ENCODE measurements at regions not wholly inside any gene's neighbourhood (a gene's known extent, or its start where the extent isn't known, plus 50 kb on each side); places are given as distances from the start of the nearest gene placed in this dataset.
"Not testable (repeated sequence)": the region's sequence is repeated elsewhere in the genome, so short reads cannot be mapped to it uniquely, and the experiment has no call there.

DNA sequence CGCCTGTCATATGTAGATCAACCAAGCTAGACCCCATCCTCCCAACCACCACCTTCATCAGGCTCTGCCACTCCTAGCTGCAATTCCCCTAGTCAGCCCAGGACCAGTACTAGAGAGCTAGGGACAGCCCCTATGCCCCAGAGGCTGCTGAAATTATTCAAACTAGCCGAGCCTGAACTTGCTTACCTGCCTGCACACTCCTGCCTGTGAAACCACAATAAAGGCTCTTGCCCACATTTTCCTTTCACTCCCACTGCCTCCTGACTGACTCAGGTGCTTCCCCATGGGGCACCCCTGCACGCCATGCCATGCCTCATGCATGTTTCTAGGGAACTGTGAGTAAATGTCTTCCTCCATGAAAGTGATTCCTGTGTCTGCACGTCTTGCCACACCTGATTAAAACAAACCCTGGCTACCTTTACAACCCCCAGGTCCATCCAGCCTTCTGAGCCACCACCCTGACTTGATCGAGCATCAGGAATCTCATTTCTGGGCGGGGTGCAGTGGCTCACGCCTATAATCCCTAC lies 66.5 kb upstream of the IER3 start:
- no peak for FAIRE-seq
- DNase-seq (ENCODE audit: low spot score in 2 of 2), result no peak

DNA sequence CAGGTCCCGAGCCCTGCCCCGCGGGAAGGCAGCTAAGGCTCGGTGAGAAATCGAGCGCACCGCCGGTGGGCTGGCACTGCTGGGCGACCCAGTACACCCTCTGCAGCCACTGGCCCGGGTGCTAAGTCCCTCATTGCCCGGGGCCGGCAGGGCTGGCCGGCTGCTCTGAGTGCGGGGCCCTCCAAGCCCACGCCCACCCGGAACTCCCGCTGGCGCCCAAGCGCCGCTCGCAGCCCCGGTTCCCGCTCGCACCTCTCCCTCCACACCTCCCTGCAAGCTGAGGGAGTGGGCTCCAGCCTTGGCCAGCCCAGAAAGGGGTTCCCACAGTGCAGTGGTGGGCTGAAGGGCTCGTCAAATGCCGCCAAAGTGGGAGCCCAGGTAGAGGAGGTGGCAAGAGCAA lies 63.2 kb upstream of the IER3 start:
- DNase-seq (ENCODE audit: low spot score in 2 of 2); FAIRE-seq: not testable (repeated sequence)

GRCh38 chr6:30806581-30807183 lies 62.3 kb upstream of the IER3 start:
- FAIRE-seq (no peak), DNase-seq (ENCODE audit: low spot score in 2 of 2) (no peak)

DNA sequence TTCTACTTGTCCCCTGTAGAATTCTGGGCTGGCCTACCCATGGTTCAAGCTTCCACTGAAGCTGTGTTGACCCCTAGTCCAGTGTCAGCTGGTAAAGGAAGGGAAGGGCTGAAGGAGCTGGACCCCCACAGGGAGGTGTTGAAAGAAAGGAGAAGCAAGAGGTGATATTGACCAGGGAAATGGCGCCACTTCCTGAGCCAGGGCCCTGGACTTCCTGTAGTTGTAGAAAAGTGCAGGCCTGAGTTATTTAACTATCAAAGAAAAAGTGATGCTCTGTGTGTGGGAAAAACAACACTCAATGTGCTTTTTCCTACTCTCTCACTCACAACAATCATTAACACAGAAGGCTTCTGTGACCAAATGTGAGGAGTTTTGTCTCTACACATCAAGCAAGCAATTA lies 60.0 kb upstream of the IER3 start:
- FAIRE-seq (no peak), DNase-seq (ENCODE audit: low spot score in 2 of 2) (no peak)

DNA sequence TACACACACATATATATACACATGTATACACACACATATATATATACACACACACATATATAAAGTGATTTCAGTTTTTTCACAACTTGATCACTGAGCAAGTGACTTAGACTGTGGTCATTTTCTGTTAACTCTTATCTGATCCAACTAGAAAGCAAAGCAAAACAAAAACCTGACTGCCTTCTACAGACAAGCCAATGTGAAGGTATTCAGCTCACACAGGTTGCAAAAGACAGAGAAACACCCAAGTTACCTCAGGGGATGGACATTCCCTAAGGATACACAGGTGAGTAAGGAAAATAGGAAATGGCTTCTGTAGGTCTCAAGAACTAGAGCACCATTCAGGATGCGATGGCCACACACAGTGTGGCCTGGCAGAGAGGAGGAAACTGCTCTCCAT lies 58.4 kb upstream of the IER3 start:
- DNase-seq (ENCODE audit: low spot score in 2 of 2) (no peak), FAIRE-seq (no peak)

- DNase-seq (ENCODE audit: low spot score in 2 of 2) (no peak), FAIRE-seq (no peak)
Observed at GRCh38 chr6:30801950-30802349, 57.6 kb upstream of the IER3 start.

DNA sequence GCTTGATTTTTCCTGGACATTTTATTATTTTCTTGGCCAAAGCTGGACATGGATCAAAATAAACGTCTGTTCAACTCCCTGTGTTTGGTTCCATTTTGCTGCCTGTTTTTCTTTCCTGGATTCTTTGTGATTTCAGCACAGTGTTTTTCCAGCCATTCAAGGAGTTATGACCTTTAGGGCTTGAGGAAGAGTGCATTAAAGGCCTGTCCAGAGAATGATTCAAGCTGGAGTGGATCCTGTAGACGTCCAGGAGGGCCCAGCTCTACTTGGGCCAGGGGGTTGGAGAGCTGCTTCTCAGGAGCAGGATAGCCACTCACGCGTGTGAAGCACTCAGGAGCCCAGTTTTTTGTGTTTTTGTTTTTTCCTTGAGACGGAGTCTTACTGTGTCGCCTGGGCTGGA lies 56.5 kb upstream of the IER3 start:
- FAIRE-seq (no peak), DNase-seq (ENCODE audit: low spot score in 2 of 2) (no peak)

DNA sequence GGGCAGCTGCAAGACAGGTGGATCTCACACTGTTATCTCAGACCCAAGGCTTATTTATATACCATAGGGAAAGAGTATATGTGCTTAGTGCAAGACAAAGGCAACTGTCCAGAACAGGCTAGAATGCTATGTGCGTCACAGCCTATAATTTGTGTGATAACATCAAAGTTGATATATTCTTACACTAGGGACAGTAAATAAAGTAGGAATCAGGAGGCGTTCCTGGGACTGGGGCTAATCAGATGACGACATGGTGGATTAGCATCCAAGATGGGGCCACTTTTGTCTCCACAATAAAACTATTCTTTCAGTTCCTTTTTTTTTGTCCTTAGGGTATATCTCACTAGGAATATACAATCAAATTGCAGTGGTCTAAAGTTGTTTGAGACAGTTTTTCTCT lies 54.9 kb upstream of the IER3 start:
- DNase-seq (ENCODE audit: low spot score in 2 of 2) (no peak), FAIRE-seq (no peak)

- FAIRE-seq, result no peak
- DNase-seq (ENCODE audit: low spot score in 2 of 2), result no peak
Observed at GRCh38 chr6:30798494-30798893, 54.1 kb upstream of the IER3 start.

- no peak for FAIRE-seq
- no peak for DNase-seq (ENCODE audit: low spot score in 2 of 2)
Observed at GRCh38 chr6:30795549-30796293, 51.4 kb upstream of the IER3 start.
